ENCODE measurements at regions not wholly inside any gene's neighbourhood (a gene's known extent, or its start where the extent isn't known, plus 50 kb on each side); places are given as distances from the start of the nearest gene placed in this dataset.

DNA sequence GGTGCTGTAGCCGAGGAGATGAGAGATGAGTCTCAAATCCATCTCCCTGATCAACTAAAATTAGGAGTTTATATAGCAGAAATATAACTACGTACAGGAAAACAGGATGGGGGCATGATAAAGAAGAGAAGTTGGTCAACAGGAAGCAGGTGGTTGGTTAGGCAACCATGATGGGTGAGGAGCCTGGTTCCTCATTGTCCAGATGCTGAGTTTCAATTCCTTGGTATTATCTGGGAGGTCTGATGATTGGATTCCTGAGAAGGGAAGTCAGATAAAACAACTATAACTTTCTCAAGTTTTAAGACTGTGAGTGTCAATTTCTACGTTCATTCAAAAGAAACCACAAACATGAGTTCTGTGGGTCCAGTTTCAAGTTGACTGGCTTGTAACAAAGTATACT is 323.9 kb downstream of the MTRR start:
- Mint-ChIP-seq H3K27me3 (ENCODE audit: low read depth in 2 of 2) (no peaks in the 10 kb centered on the region), H3K4me1 (no peaks in the 10 kb centered on the region), H3K4me3 (no peak overlapping the region), H3K27ac (no peak overlapping the region), H3K36me3 (no peaks in the 10 kb centered on the region), H3K9me3 (peaks cover 6 to 7% of the 10 kb centered on the region in 2 donors)
- Histone ChIP-seq H3K27ac (ENCODE audit: low read length) (no peak overlapping the region), H3K4me3 (ENCODE audit: low read length) (no peak overlapping the region), H3K27me3 (ENCODE audit: control insufficient read depth, insufficient read depth, low read length) (no peaks in the 10 kb centered on the region), H3K36me3 (ENCODE audit: control insufficient read depth, insufficient read depth, low read length) (no peaks in the 10 kb centered on the region), H3K4me1 (ENCODE audit: control insufficient read depth, insufficient read depth, low read length) (no peaks in the 10 kb centered on the region), H3K9me3 (ENCODE audit: control insufficient read depth, insufficient read depth, low read length) (peaks cover 5% of the 10 kb centered on the region)
- intact Hi-C loops (cut with micrococcal nuclease): no loop called here
- TF ChIP-seq, protein P1, sequence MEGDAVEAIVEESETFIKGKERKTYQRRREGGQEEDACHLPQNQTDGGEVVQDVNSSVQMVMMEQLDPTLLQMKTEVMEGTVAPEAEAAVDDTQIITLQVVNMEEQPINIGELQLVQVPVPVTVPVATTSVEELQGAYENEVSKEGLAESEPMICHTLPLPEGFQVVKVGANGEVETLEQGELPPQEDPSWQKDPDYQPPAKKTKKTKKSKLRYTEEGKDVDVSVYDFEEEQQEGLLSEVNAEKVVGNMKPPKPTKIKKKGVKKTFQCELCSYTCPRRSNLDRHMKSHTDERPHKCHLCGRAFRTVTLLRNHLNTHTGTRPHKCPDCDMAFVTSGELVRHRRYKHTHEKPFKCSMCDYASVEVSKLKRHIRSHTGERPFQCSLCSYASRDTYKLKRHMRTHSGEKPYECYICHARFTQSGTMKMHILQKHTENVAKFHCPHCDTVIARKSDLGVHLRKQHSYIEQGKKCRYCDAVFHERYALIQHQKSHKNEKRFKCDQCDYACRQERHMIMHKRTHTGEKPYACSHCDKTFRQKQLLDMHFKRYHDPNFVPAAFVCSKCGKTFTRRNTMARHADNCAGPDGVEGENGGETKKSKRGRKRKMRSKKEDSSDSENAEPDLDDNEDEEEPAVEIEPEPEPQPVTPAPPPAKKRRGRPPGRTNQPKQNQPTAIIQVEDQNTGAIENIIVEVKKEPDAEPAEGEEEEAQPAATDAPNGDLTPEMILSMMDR (IDR thresholded peaks at IDR 0.05): no peak
- 39% methylated on average over 3 of the region's 3 CpGs for WGBS (ENCODE audit: insufficient coverage)
- ATAC-seq (no peak), DNase-seq (no peak)

DNA sequence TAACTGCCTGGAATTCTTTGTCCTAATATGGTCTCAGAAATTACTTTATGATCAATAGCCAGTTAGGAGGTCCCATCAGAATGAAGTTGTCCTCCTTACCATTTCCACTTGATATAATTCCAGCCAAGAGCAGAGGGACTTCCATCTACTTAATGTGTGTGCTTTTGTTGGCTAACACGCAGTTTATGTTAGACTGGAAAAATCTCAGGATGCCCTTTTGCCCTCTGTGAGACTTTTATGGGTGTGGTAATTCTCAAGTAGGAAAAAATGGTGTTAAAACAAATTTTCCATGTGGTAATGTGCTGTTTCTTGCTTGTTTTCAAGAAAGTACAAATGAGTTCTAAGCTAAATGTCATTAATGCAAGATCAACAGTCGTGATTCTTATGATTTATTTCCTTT is 327.1 kb downstream of the MTRR start:
- H3K27ac Mint-ChIP-seq: no peak overlapping the region
- Histone ChIP-seq H3K4me1 (ENCODE audit: control insufficient read depth, insufficient read depth, low read length) (no peaks in the 10 kb centered on the region), H3K27ac (ENCODE audit: low read length) (no peak overlapping the region), H3K27me3 (ENCODE audit: control insufficient read depth, insufficient read depth, low read length) (no peaks in the 10 kb centered on the region), H3K9me3 (ENCODE audit: control insufficient read depth, insufficient read depth, low read length) (peaks cover 3% of the 10 kb centered on the region), H3K4me3 (ENCODE audit: low read length) (no peak overlapping the region), H3K36me3 (ENCODE audit: control insufficient read depth, insufficient read depth, low read length) (no peaks in the 10 kb centered on the region)
- intact Hi-C loops (cut with micrococcal nuclease): no loop called here
- peaks cover 6 to 12% of the 10 kb centered on the region in 2 donors for H3K9me3 Mint-ChIP-seq
- no peaks in the 10 kb centered on the region for H3K27me3 Mint-ChIP-seq (ENCODE audit: low read depth in 2 of 2)
- no peak overlapping the region for H3K4me3 Mint-ChIP-seq
- ATAC-seq (no peak), DNase-seq (no peak)
- H3K4me1 Mint-ChIP-seq: no peaks in the 10 kb centered on the region
- no peaks in the 10 kb centered on the region for H3K36me3 Mint-ChIP-seq
- TF ChIP-seq, protein P1 (IDR thresholded peaks at IDR 0.05): no peak
- 0% methylated on average over 1 of the region's 2 CpGs for WGBS (ENCODE audit: insufficient coverage)

DNA sequence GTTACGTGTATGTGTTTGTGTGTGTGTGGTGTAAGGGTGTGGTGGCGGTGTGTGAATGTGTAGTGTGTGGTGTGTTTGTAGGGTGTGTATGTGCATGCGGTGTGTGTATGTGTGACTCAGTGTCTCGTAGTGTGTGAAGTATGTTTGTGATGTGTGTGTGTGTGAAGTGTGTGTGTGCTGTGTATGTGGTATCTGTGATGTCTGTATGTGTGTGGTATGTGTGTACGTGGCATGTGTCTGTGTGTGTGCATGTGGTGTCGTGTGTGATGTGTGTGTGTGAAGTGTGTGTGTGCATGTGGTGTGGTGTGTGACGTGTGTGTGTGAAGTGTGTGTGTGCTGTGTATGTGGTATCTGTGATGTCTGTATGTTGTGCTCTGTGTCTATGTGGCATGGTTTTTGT is 339.4 kb downstream of the MTRR start:
- H3K27ac ChIP-seq (ENCODE audit: low read length): no peak overlapping the region
- Mint-ChIP-seq H3K9me3 (peaks cover 2 to 5% of the 10 kb centered on the region in 2 donors), H3K36me3 (no peaks in the 10 kb centered on the region), H3K4me3 (no peak overlapping the region), H3K27me3 (ENCODE audit: low read depth in 2 of 2) (no peaks in the 10 kb centered on the region), H3K4me1 (no peaks in the 10 kb centered on the region), H3K27ac (no peak overlapping the region)
- peaks cover 6% of the 10 kb centered on the region for H3K9me3 ChIP-seq (ENCODE audit: control insufficient read depth, insufficient read depth, low read length)
- no peaks in the 10 kb centered on the region for H3K27me3 ChIP-seq (ENCODE audit: control insufficient read depth, insufficient read depth, low read length)
- DNase-seq: no peak
- intact Hi-C loops (cut with micrococcal nuclease): no loop called here
- H3K4me1 ChIP-seq (ENCODE audit: control insufficient read depth, insufficient read depth, low read length): no peaks in the 10 kb centered on the region
- TF ChIP-seq, protein P1 (IDR thresholded peaks at IDR 0.05): no peak
- peak in 1 of 3 donors; percentile 32 for ATAC-seq
- no peak overlapping the region for H3K4me3 ChIP-seq (ENCODE audit: low read length)
- WGBS (ENCODE audit: insufficient coverage): 95% methylated on average over 7 of the region's 7 CpGs
- no peaks in the 10 kb centered on the region for H3K36me3 ChIP-seq (ENCODE audit: control insufficient read depth, insufficient read depth, low read length)

- intact Hi-C loops (cut with micrococcal nuclease): no loop called here
- Histone ChIP-seq H3K9me3 (ENCODE audit: control insufficient read depth, insufficient read depth, low read length) (peaks cover 5% of the 10 kb centered on the region), H3K36me3 (ENCODE audit: control insufficient read depth, insufficient read depth, low read length) (no peaks in the 10 kb centered on the region), H3K27me3 (ENCODE audit: control insufficient read depth, insufficient read depth, low read length) (no peaks in the 10 kb centered on the region), H3K27ac (ENCODE audit: low read length) (no peak overlapping the region), H3K4me1 (ENCODE audit: control insufficient read depth, insufficient read depth, low read length) (no peaks in the 10 kb centered on the region), H3K4me3 (ENCODE audit: low read length) (no peak overlapping the region)
- Mint-ChIP-seq H3K4me1 (no peaks in the 10 kb centered on the region), H3K36me3 (no peaks in the 10 kb centered on the region), H3K27ac (no peak overlapping the region), H3K27me3 (ENCODE audit: low read depth in 2 of 2) (no peaks in the 10 kb centered on the region), H3K9me3 (peaks cover 3 to 8% of the 10 kb centered on the region in 2 donors), H3K4me3 (no peak overlapping the region)
- DNase-seq (no peak), ATAC-seq (no peak)
- TF ChIP-seq, protein P1 (IDR thresholded peaks at IDR 0.05): no peak
- WGBS (ENCODE audit: insufficient coverage): 75% methylated on average over 5 of the region's 5 CpGs
Observed at GRCh38 chr5:8209500-8209899, 340.6 kb downstream of the MTRR start.

Measured in natural killer cell (primary cell).